ENCODE measurements at regions not wholly inside any gene's neighbourhood (a gene's known extent, or its start where the extent isn't known, plus 50 kb on each side); places are given as distances from the start of the nearest gene placed in this dataset.
A peak's percentile ranks its signal among the peaks of the same experiment; 100 is the strongest.

GRCh38 chr13:34162544-34162933 is 344.6 kb downstream of the RFC3 start:
- no peak overlapping the region for H3K27ac ChIP-seq (ENCODE audit: insufficient read length, low read depth, low read length)
- no peaks in the 10 kb centered on the region for H4K20me1 ChIP-seq (ENCODE audit: control insufficient read depth, insufficient read depth, insufficient read length)
- no peak overlapping the region for H2BK120ac ChIP-seq (ENCODE audit: low read depth, low read length, poor library complexity, severe bottlenecking)
- H3K23ac ChIP-seq (ENCODE audit: insufficient read length, low read depth, low read length), result no peak overlapping the region
- DNase-seq, result no peak
- H4K5ac ChIP-seq (ENCODE audit: insufficient read length, low read depth, low read length), result no peak overlapping the region
- H3K4me1 ChIP-seq (ENCODE audit: insufficient read depth, low read length), result no peaks in the 10 kb centered on the region; the same call in 1 of the 2 replicates
- Mint-ChIP-seq H3K4me1 (peaks cover 26 to 31% of the 10 kb centered on the region in 2 experiments), H3K9me3 (no peaks in the 10 kb centered on the region), H3K27ac (peak overlapping the region in 1 of 3 experiments; percentile 87; a peak in 2 of 7 replicates), H3K27me3 (ENCODE audit: low read depth) (no peaks in the 10 kb centered on the region), H3K36me3 (ENCODE audit: insufficient read depth in 1 of 3, low read depth in 3 of 3) (no peaks in the 10 kb centered on the region), H3K4me3 (no peak overlapping the region)
- no peak overlapping the region for H3K4ac ChIP-seq (ENCODE audit: low read depth, low read length)
- no peak overlapping the region for H2BK20ac ChIP-seq (ENCODE audit: low read depth, low read length, poor library complexity, severe bottlenecking)
- H3K18ac ChIP-seq (ENCODE audit: insufficient read length, low read depth, low read length), result no peak overlapping the region
- H3K79me1 ChIP-seq (ENCODE audit: insufficient read depth, low read depth, low read length, poor library complexity, severe bottlenecking), result no peaks in the 10 kb centered on the region
- no peak overlapping the region for H3K56ac ChIP-seq (ENCODE audit: insufficient read length, low read depth, low read length)
- no peaks in the 10 kb centered on the region for H3K23me2 ChIP-seq (ENCODE audit: insufficient read length, low read depth, low read length, poor library complexity, severe bottlenecking)
- no peak overlapping the region for H2BK5ac ChIP-seq (ENCODE audit: insufficient read length, low read length)
- no peak overlapping the region for H4K8ac ChIP-seq (replicated peaks; ENCODE audit: insufficient read length, low read depth, low read length)
- no peaks in the 10 kb centered on the region for H3K27me3 ChIP-seq (ENCODE audit: insufficient read depth, low read length)
- H3K14ac ChIP-seq (ENCODE audit: insufficient read depth, low read length), result no peak overlapping the region
- no peak overlapping the region for H3K9ac ChIP-seq (ENCODE audit: extremely low read depth, insufficient read length, low read length)
- no peak overlapping the region for H2BK15ac ChIP-seq (ENCODE audit: low read depth, low read length)
- no peak overlapping the region for H2AFZ ChIP-seq (ENCODE audit: low read length)
- no peak overlapping the region for H3T11ph ChIP-seq (ENCODE audit: low read length)
- no peak overlapping the region for H2BK12ac ChIP-seq (ENCODE audit: insufficient read length, low read depth, low read length)
- no peak overlapping the region for H4K91ac ChIP-seq (ENCODE audit: insufficient read length, low read depth, low read length)
- H3K9me3 ChIP-seq (ENCODE audit: control insufficient read depth, low read depth, low read length), result no peaks in the 10 kb centered on the region
- no CpG with 5 or more reads among the region's 3 CpGs for WGBS (ENCODE audit: extremely low coverage, insufficient read length, low lambda C conversion rate)
- H3K79me2 ChIP-seq (ENCODE audit: insufficient read depth, low read length), result no peaks in the 10 kb centered on the region
- no peak overlapping the region for H2AK5ac ChIP-seq (ENCODE audit: insufficient read length, low read length)
- no peak overlapping the region for H3K4me2 ChIP-seq (ENCODE audit: insufficient read depth, insufficient read length, low read length)
- TF ChIP-seq CTCF (conservative IDR thresholded peaks at IDR 0.05), result no peak

All from H9 (cell line).